ENCODE measurements at regions not wholly inside any gene's neighbourhood (a gene's known extent, or its start where the extent isn't known, plus 50 kb on each side); places are given as distances from the start of the nearest gene placed in this dataset.

DNA sequence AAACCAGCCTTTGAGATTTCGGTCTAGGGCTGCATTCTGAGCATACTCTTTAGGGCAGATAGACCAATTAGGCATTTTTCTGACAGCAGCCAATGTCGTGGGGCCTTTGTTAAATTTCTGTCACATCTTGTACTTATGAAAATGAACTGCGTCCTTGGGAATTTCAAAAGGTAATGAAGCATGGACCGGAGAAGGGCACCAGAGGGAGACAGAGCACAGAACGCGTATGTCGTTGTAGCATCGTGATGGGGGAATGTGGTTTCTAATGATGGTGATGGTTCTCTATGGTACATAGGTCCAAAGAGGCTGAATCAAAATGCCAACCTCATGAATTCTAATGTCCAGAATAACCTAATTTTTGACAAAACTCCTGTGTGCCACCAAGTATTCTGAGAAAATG, 483.9 kb upstream of the CRIM1 start:
- no peaks in the 10 kb centered on the region for H3K36me3 ChIP-seq
- no peak overlapping the region for H3K4me3 ChIP-seq
- H3K27ac ChIP-seq = no peak overlapping the region
- ATAC-seq (ENCODE audit: insufficient number of reproducible peaks, low FRiP score, low read depth) = no peak
- TF ChIP-seq, protein P1, sequence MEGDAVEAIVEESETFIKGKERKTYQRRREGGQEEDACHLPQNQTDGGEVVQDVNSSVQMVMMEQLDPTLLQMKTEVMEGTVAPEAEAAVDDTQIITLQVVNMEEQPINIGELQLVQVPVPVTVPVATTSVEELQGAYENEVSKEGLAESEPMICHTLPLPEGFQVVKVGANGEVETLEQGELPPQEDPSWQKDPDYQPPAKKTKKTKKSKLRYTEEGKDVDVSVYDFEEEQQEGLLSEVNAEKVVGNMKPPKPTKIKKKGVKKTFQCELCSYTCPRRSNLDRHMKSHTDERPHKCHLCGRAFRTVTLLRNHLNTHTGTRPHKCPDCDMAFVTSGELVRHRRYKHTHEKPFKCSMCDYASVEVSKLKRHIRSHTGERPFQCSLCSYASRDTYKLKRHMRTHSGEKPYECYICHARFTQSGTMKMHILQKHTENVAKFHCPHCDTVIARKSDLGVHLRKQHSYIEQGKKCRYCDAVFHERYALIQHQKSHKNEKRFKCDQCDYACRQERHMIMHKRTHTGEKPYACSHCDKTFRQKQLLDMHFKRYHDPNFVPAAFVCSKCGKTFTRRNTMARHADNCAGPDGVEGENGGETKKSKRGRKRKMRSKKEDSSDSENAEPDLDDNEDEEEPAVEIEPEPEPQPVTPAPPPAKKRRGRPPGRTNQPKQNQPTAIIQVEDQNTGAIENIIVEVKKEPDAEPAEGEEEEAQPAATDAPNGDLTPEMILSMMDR (IDR thresholded peaks at IDR 0.05) = no peak
- no peaks in the 10 kb centered on the region for H3K27me3 ChIP-seq (replicated peaks; ENCODE audit: insufficient read depth)
- DNase-seq (ENCODE audit: low spot score) = no peak
- H3K4me1 ChIP-seq (ENCODE audit: control insufficient read depth in 1 of 2, low read depth in 2 of 2) = no peaks in the 10 kb centered on the region
- no peaks in the 10 kb centered on the region for H3K9me3 ChIP-seq

DNA sequence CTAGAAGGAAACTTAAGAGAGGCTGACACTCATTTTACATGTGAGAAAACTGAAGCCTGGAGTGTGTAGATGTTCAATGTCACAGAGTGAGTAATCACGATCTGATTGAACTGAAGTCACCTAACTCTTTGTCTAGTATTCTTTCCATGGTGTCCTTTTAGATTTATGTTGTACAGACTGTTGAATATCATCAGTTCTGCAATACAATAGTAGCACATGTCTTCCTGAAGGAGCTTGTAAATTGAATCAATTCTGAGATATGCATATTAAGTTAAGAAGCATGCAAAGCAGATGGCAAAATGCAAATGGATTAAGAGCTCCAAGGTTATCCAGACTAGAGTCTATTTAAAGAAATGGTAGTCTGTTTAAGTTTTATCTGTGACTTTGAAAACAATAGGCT, 484.9 kb upstream of the CRIM1 start:
- H3K36me3 ChIP-seq = no peaks in the 10 kb centered on the region
- H3K4me3 ChIP-seq = no peak overlapping the region
- TF ChIP-seq, protein P1 (IDR thresholded peaks at IDR 0.05) = no peak
- H3K9me3 ChIP-seq = no peaks in the 10 kb centered on the region
- H3K4me1 ChIP-seq (ENCODE audit: control insufficient read depth in 1 of 2, low read depth in 2 of 2) = no peaks in the 10 kb centered on the region
- DNase-seq (ENCODE audit: low spot score) (no peak), ATAC-seq (ENCODE audit: insufficient number of reproducible peaks, low FRiP score, low read depth) (no peak)
- no peak overlapping the region for H3K27ac ChIP-seq
- H3K27me3 ChIP-seq (replicated peaks; ENCODE audit: insufficient read depth) = no peaks in the 10 kb centered on the region

DNA sequence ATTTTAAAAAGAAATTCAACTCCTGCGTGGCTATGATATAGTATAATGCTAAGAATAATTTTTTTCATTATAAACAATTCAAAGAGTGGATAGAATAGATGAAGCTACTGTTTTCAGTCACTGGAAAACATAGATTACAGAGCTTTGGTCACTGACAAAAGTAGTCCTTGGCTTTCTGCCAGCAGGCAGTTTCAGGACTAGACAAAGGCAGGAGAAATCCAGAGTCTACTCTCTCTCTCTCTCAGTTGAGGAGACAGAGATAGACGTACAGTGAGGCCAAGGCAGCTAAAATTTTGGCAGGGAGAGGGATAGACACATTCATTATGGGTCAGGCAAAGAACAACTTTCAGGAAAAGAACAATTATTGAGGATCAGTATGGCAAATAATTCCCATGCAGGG, 491.4 kb upstream of the CRIM1 start:
- Histone ChIP-seq H3K27me3 (replicated peaks; ENCODE audit: insufficient read depth) (no peaks in the 10 kb centered on the region), H3K4me3 (no peak overlapping the region), H3K4me1 (ENCODE audit: control insufficient read depth in 1 of 2, low read depth in 2 of 2) (no peaks in the 10 kb centered on the region), H3K27ac (no peak overlapping the region), H3K36me3 (no peaks in the 10 kb centered on the region), H3K9me3 (no peaks in the 10 kb centered on the region)
- DNase-seq (ENCODE audit: low spot score) (no peak), ATAC-seq (ENCODE audit: insufficient number of reproducible peaks, low FRiP score, low read depth) (no peak)
- TF ChIP-seq, protein P1 (IDR thresholded peaks at IDR 0.05) = no peak

DNA sequence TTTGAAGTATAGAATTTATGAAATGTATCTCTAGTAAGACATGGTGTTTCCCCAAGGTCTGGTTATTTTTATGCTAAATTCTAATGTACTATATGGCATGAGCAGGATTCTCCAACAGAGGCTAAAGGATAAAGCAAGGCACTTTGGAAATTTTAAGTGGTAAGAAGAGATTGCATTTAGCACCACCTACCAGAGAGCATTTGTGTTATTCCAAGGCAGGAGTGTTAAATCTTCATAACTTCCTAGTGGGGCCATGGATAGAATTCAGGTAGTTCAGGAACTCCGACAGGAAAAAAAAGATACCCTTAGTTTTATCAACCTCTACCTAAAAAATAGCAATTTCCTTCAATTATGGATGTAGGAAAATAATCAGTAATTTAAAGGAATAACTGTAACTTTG, 497.4 kb upstream of the CRIM1 start:
- Histone ChIP-seq H3K4me3 (no peak overlapping the region), H3K27ac (no peak overlapping the region), H3K27me3 (replicated peaks; ENCODE audit: insufficient read depth) (no peaks in the 10 kb centered on the region), H3K36me3 (no peaks in the 10 kb centered on the region), H3K9me3 (no peaks in the 10 kb centered on the region), H3K4me1 (ENCODE audit: control insufficient read depth in 1 of 2, low read depth in 2 of 2) (no peaks in the 10 kb centered on the region)
- ATAC-seq (ENCODE audit: insufficient number of reproducible peaks, low FRiP score, low read depth) (no peak), DNase-seq (ENCODE audit: low spot score) (no peak)
- TF ChIP-seq, protein P1 (IDR thresholded peaks at IDR 0.05) = no peak

DNA sequence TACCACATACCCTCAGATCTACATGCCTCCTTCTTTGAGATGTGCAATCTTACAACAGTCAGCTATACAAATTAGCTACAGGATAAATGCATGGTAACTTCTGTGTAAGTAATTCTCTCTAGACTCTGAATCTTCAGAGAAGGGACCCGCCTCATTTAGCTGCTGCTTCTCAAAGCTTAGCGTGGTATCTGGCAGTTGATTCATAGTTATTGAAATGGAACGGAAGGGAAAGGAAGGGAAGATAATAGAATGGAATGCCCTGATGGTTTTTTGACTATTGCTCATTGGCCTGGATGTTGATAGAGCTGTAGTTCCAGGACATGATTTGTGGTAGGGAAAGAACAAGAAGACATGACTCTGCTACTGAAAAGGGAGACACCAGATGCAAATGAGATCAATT, 498.1 kb upstream of the CRIM1 start:
- H3K36me3 ChIP-seq = no peaks in the 10 kb centered on the region
- H3K9me3 ChIP-seq = no peaks in the 10 kb centered on the region
- TF ChIP-seq, protein P1 (IDR thresholded peaks at IDR 0.05) = no peak
- DNase-seq (ENCODE audit: low spot score) (no peak), ATAC-seq (ENCODE audit: insufficient number of reproducible peaks, low FRiP score, low read depth) (no peak)
- no peaks in the 10 kb centered on the region for H3K27me3 ChIP-seq (replicated peaks; ENCODE audit: insufficient read depth)
- no peak overlapping the region for H3K4me3 ChIP-seq
- H3K4me1 ChIP-seq (ENCODE audit: control insufficient read depth in 1 of 2, low read depth in 2 of 2) = no peaks in the 10 kb centered on the region
- H3K27ac ChIP-seq = no peak overlapping the region
